Nephron (organoid): ENCODE measurements at regions not wholly inside any gene's neighbourhood (a gene's known extent, or its start where the extent isn't known, plus 50 kb on each side); places are given as distances from the start of the nearest gene placed in this dataset.
"Not testable (repeated sequence)": the region's sequence is repeated elsewhere in the genome, so short reads cannot be mapped to it uniquely, and the experiment has no call there.

Experiments
- H3K27ac Mint-ChIP-seq, 3 experiments: 2 replicates each; pipeline ENCODE4 v1.8.0; 2020; ENCODE audit warnings: mixed read lengths in 3 of 3, mild to moderate bottlenecking in 2 of 3, moderate library complexity in 1 of 3
- H3K27me3 Mint-ChIP-seq: 2 replicates; pipeline ENCODE4 v1.8.0; 2021; ENCODE audit warnings: low read depth, mild to moderate bottlenecking, moderate library complexity, mixed read lengths
- H3K36me3 Mint-ChIP-seq: 2 replicates; pipeline ENCODE4 v1.8.0; 2020; ENCODE audit warnings: low read depth, mixed read lengths
- H3K4me1 Mint-ChIP-seq: 2 replicates; pipeline ENCODE4 v1.8.0; 2020; ENCODE audit warnings: mixed read lengths
- H3K4me3 Mint-ChIP-seq, 3 experiments: 2 replicates each; pipeline ENCODE4 v1.8.0; 2020; ENCODE audit warnings: mild to moderate bottlenecking in 3 of 3, mixed read lengths in 3 of 3, moderate library complexity in 2 of 3
- H3K9me3 Mint-ChIP-seq: 2 replicates; pipeline ENCODE4 v1.8.0; 2020; ENCODE audit warnings: mixed read lengths
- CTCF ChIP-seq, 3 experiments: fragments of 200-600 bp; sonication (generic); IDR thresholded peaks; one replicate each; pipeline ENCODE4 v1.5.0; 2021; ENCODE audit warnings: antibody characterized with exemption in 3 of 3; ENCODE audit not compliant: unreplicated experiment in 3 of 3

- no peaks in the 10 kb centered on the region for H3K4me1 Mint-ChIP-seq
These were observed 187.0 kb upstream of the ETV3 start for GRCh38 chr1:157325220-157325619.

GRCh38 chr1:157321972-157322371, 183.8 kb upstream of the ETV3 start:
- H3K36me3 Mint-ChIP-seq, H3K4me3 Mint-ChIP-seq, H3K27ac Mint-ChIP-seq, H3K4me1 Mint-ChIP-seq: not testable (repeated sequence)
- Mint-ChIP-seq H3K27me3 (peaks cover 17% of the 10 kb centered on the region), H3K9me3 (peaks cover 38% of the 10 kb centered on the region)

More at GRCh38 chr1:157325220-157325619, 187.0 kb upstream of the ETV3 start:
- no peaks in the 10 kb centered on the region for H3K36me3 Mint-ChIP-seq
- H3K9me3 Mint-ChIP-seq: peaks cover 13% of the 10 kb centered on the region
- TF ChIP-seq CTCF (IDR thresholded peaks at IDR 0.05; ENCODE audit: unreplicated experiment in 3 of 3): no peak
- H3K4me3 Mint-ChIP-seq: no peak overlapping the region
- H3K27ac Mint-ChIP-seq: no peak overlapping the region
- peaks cover 17% of the 10 kb centered on the region for H3K27me3 Mint-ChIP-seq

DNA sequence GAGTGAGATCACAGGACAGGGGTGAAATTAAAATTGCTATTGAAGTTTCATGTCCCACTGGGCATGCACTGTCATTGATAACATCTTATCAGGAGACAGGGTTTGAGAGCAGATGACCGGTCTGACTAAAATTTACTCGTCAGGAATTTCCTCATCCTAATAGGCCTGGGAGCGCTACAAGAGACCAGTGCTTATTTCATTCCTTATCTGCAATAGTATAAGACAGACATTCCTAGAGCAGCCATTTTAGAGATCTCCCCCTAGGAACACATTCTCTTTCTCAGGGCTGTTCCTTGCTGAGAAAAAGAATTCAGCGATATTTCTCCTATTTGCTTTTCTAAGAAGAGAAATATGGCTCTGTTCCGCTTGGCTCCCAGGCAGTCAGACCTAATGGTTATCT, 181.4 kb upstream of the ETV3 start:
- no peak overlapping the region for H3K27ac Mint-ChIP-seq
- no peak overlapping the region for H3K4me3 Mint-ChIP-seq
- H3K36me3 Mint-ChIP-seq: no peaks in the 10 kb centered on the region
- H3K9me3 Mint-ChIP-seq: peaks cover 44% of the 10 kb centered on the region
- no peak for TF ChIP-seq CTCF (IDR thresholded peaks at IDR 0.05; ENCODE audit: unreplicated experiment in 3 of 3)
- H3K27me3 Mint-ChIP-seq: peaks cover 10% of the 10 kb centered on the region
- no peaks in the 10 kb centered on the region for H3K4me1 Mint-ChIP-seq

DNA sequence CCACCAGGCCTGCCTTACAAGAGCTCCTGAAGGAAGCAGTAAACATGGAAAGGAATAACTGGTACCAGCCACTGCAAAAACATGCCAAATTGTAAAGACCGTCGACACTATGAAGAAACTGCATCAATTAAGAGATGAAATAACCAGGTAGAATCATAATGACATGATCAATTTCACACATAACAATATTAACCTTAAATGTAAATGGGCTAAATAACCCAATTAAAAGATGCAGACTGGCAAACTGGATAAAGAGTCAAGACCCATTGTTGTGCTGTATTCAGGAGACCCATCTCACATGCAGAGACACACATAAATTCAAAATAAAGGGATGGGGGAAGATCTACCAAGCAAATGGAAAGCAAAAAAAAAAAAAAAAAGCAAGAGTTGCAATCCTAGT, 179.0 kb upstream of the ETV3 start:
- not testable (repeated sequence) for H3K4me1 Mint-ChIP-seq, H3K36me3 Mint-ChIP-seq, H3K27ac Mint-ChIP-seq, H3K4me3 Mint-ChIP-seq, H3K27me3 Mint-ChIP-seq
- peaks cover 44% of the 10 kb centered on the region for H3K9me3 Mint-ChIP-seq

GRCh38 chr1:157315544-157315943, 177.3 kb upstream of the ETV3 start:
- Mint-ChIP-seq H3K4me1 (peaks cover 7% of the 10 kb centered on the region), H3K36me3 (no peaks in the 10 kb centered on the region), H3K4me3 (no peak overlapping the region), H3K27me3 (peaks cover 7% of the 10 kb centered on the region), H3K27ac (no peak overlapping the region), H3K9me3 (peaks cover 35% of the 10 kb centered on the region)
- TF ChIP-seq CTCF (IDR thresholded peaks at IDR 0.05; ENCODE audit: unreplicated experiment in 3 of 3): no peak

- Mint-ChIP-seq H3K27me3 (peaks cover 8% of the 10 kb centered on the region), H3K36me3 (no peaks in the 10 kb centered on the region), H3K4me1 (peaks cover 10% of the 10 kb centered on the region), H3K4me3 (no peak overlapping the region), H3K9me3 (peaks cover 25% of the 10 kb centered on the region), H3K27ac (no peak overlapping the region)
- TF ChIP-seq CTCF (IDR thresholded peaks at IDR 0.05; ENCODE audit: unreplicated experiment in 3 of 3): no peak
These were observed 176.2 kb upstream of the ETV3 start for GRCh38 chr1:157314408-157314807.

GRCh38 chr1:157313240-157313807, 175.1 kb upstream of the ETV3 start:
- H3K4me1 Mint-ChIP-seq: peaks cover 10% of the 10 kb centered on the region
- no peaks in the 10 kb centered on the region for H3K36me3 Mint-ChIP-seq
- peaks cover 11% of the 10 kb centered on the region for H3K27me3 Mint-ChIP-seq
- H3K9me3 Mint-ChIP-seq: peaks cover 16% of the 10 kb centered on the region
- TF ChIP-seq CTCF (IDR thresholded peaks at IDR 0.05; ENCODE audit: unreplicated experiment in 3 of 3): no peak
- no peak overlapping the region for H3K27ac Mint-ChIP-seq
- no peak overlapping the region for H3K4me3 Mint-ChIP-seq
